IMR-90 (cell line): ENCODE measurements at regions not wholly inside any gene's neighbourhood (a gene's known extent, or its start where the extent isn't known, plus 50 kb on each side); places are given as distances from the start of the nearest gene placed in this dataset.

Source experiments
- ATAC-seq: fragments of 200-7000 bp; cut with Tn5 transposase; 2 replicates; pipeline ENCODE4 v1.9.1; 2020; ENCODE audit warnings: low read depth, mild to moderate bottlenecking, moderate library complexity
- BruUV-seq: library from RNA; stranded (reverse); fragments of 400-500 nt; replicated peaks from 2 replicates; lab custom pipeline; 2021; lab: Mats Ljungman, UMichigan
- CTCF ChIA-PET: fragments of 300-600 bp; formaldehyde crosslinking; extraction: SDS; loops from one replicate; lab custom pipeline; 2021; ENCODE audit warnings: antibody characterized with exemption; lab: Yijun Ruan, JAX
- POLR2A ChIA-PET: fragments of 300-600 bp; sonication (Branson Sonifier 250); formaldehyde crosslinking; loops from one replicate; lab custom pipeline; 2022; ENCODE audit warnings: antibody characterized with exemption; ENCODE audit not compliant: unreplicated experiment; lab: Charles Lee
- DNase-seq: peaks from one replicate; pipeline ENCODE4 v3.0.0; 2013
- H2AFZ ChIP-seq: replicated peaks from 2 replicates; pipeline ENCODE3; 2013; ENCODE audit warnings: low read length, mild to moderate bottlenecking; ENCODE audit not compliant: poor library complexity
- H2AK5ac ChIP-seq: 2 replicates; pipeline ENCODE4 v1.6.1; 2013; ENCODE audit warnings: low read depth, low read length, inconsistent platforms
- H2AK9ac ChIP-seq: replicated peaks from 2 replicates; pipeline ENCODE3; 2013; ENCODE audit warnings: mild to moderate bottlenecking, low read depth, low read length, moderate library complexity; ENCODE audit not compliant: poor library complexity
- H2BK120ac ChIP-seq: 2 replicates; pipeline ENCODE4 v1.6.1; 2013; ENCODE audit warnings: low read depth, low read length, inconsistent platforms
- H2BK15ac ChIP-seq: 3 replicates; pipeline ENCODE4 v1.6.1; 2013; ENCODE audit warnings: low read depth, low read length, inconsistent platforms
- H2BK20ac ChIP-seq: 2 replicates; pipeline ENCODE4 v1.6.1; 2013; ENCODE audit warnings: low read depth, mild to moderate bottlenecking, inconsistent platforms, low read length, moderate library complexity
- H2BK5ac ChIP-seq: 2 replicates; pipeline ENCODE4 v1.6.1; 2013; ENCODE audit warnings: mild to moderate bottlenecking, low read depth, low read length, inconsistent platforms; ENCODE audit not compliant: poor library complexity, severe bottlenecking
- H3K14ac ChIP-seq: replicated peaks from 2 replicates; pipeline ENCODE4 v1.6.1; 2013; ENCODE audit warnings: low read depth, low read length, inconsistent platforms
- H3K18ac ChIP-seq: 2 replicates; pipeline ENCODE4 v1.6.1; 2013; ENCODE audit warnings: low read depth, low read length, control low read depth
- H3K23ac ChIP-seq: 2 replicates; pipeline ENCODE4 v1.6.1; 2013; ENCODE audit warnings: low read depth, low read length, inconsistent platforms
- H3K27ac ChIP-seq: 2 replicates; pipeline ENCODE4 v1.5.1; 2013; ENCODE audit warnings: mild to moderate bottlenecking, control low read depth, low read length; ENCODE audit not compliant: insufficient read depth
- H3K27me3 ChIP-seq: 2 replicates; pipeline ENCODE4 v1.6.1; 2013; ENCODE audit warnings: low read length; ENCODE audit not compliant: control insufficient read depth, insufficient read depth
- H3K36me3 ChIP-seq: 2 replicates; pipeline ENCODE4 v1.6.1; 2013; ENCODE audit warnings: low read length, mixed read lengths; ENCODE audit not compliant: control insufficient read depth, insufficient read depth
- H3K4ac ChIP-seq: 2 replicates; pipeline ENCODE4 v1.6.1; 2013; ENCODE audit warnings: low read depth, low read length, inconsistent platforms
- H3K4me1 ChIP-seq: 2 replicates; pipeline ENCODE4 v1.6.1; 2013; ENCODE audit warnings: low read length, mixed read lengths; ENCODE audit not compliant: control insufficient read depth, insufficient read depth
- H3K4me2 ChIP-seq: 2 replicates; pipeline ENCODE4 v1.6.1; 2013; ENCODE audit warnings: low read depth, mild to moderate bottlenecking, control low read depth, low read length, moderate library complexity
- H3K4me3 ChIP-seq: 2 replicates; pipeline ENCODE4 v1.5.1; 2013; ENCODE audit warnings: low read depth, mild to moderate bottlenecking, control low read depth, low read length, moderate library complexity; ENCODE audit not compliant: insufficient read depth
- H3K56ac ChIP-seq: 2 replicates; pipeline ENCODE4 v1.6.1; 2013; ENCODE audit warnings: low read length, inconsistent platforms; ENCODE audit not compliant: insufficient read depth; ENCODE audit errors: extremely low read depth
- H3K79me1 ChIP-seq, 2 experiments: 2 replicates each; pipeline ENCODE4 v1.6.1; 2013; ENCODE audit warnings: low read length in 2 of 2, inconsistent platforms in 1 of 2, low read depth in 1 of 2
- H3K9ac ChIP-seq: 2 replicates; pipeline ENCODE4 v1.6.1; 2013; ENCODE audit warnings: low read depth, low read length, control low read depth
- H3K9me1 ChIP-seq: 2 replicates; pipeline ENCODE4 v1.6.1; 2013; ENCODE audit warnings: low read length, inconsistent platforms; ENCODE audit not compliant: insufficient read depth
- H3K9me3 ChIP-seq: 2 replicates; pipeline ENCODE4 v1.6.1; 2013; ENCODE audit warnings: low read length; ENCODE audit not compliant: control insufficient read depth, insufficient read depth
- H4K20me1 ChIP-seq: 2 replicates; pipeline ENCODE4 v1.6.1; 2013; ENCODE audit warnings: low read length, inconsistent platforms; ENCODE audit not compliant: insufficient read depth
- H4K5ac ChIP-seq: 2 replicates; pipeline ENCODE4 v1.6.1; 2013; ENCODE audit warnings: mild to moderate bottlenecking, low read depth, low read length, control low read depth
- H4K8ac ChIP-seq, 2 experiments: 2 replicates each; pipeline ENCODE4 v1.6.1; 2013; ENCODE audit warnings: low read depth in 2 of 2, low read length in 2 of 2, control low read depth in 1 of 2, inconsistent platforms in 1 of 2
- H4K91ac ChIP-seq: 2 replicates; pipeline ENCODE4 v1.6.1; 2013; ENCODE audit warnings: low read depth, low read length, inconsistent platforms; ENCODE audit not compliant: insufficient read depth
- CEBPB ChIP-seq: IDR thresholded peaks from 2 replicates; pipeline ENCODE4 v1.6.1; 2012; ENCODE audit warnings: low read depth, low read length, improper control_type of control experiment
- ELK1 ChIP-seq: fragments of 150-350 bp; IDR thresholded peaks from 2 replicates; pipeline ENCODE4 v1.6.1; 2016; ENCODE audit warnings: low read depth, mild to moderate bottlenecking, low read length, moderate library complexity, borderline replicate concordance
- FOS ChIP-seq: fragments of 150-350 bp; IDR thresholded peaks from 2 replicates; pipeline ENCODE4 v1.6.1; 2016; ENCODE audit warnings: low read depth, low read length
- MAFK ChIP-seq: IDR thresholded peaks from 2 replicates; pipeline ENCODE4 v1.6.1; 2012; ENCODE audit warnings: low read depth, low read length, improper control_type of control experiment
- MAZ ChIP-seq: IDR thresholded peaks from 2 replicates; pipeline ENCODE4 v1.6.1; 2012; ENCODE audit warnings: low read depth, mild to moderate bottlenecking, low read length, improper control_type of control experiment, moderate library complexity, borderline replicate concordance
- MXI1 ChIP-seq: IDR thresholded peaks from 2 replicates; pipeline ENCODE4 v1.6.1; 2012; ENCODE audit warnings: low read depth, mild to moderate bottlenecking, low read length, moderate library complexity, borderline replicate concordance
- POLR2A ChIP-seq: IDR thresholded peaks from 2 replicates; pipeline ENCODE4 v1.6.1; 2012; ENCODE audit warnings: mild to moderate bottlenecking, low read depth, low read length
- RAD21 ChIP-seq: IDR thresholded peaks from 2 replicates; pipeline ENCODE4 v1.6.1; 2012; ENCODE audit warnings: low read length, improper control_type of control experiment
- USF2 ChIP-seq: fragments of 150-350 bp; IDR thresholded peaks from 2 replicates; pipeline ENCODE4 v1.6.1; 2017; ENCODE audit warnings: mild to moderate bottlenecking, antibody characterized with exemption, low read length, low read depth
- WGBS, 2 experiments: methylation state at CpG; one replicate each; pipeline versions ENCODE4 v1.1.5 to v1.1.7; 2013; ENCODE audit warnings: missing lambda C conversion rate in 2 of 2; ENCODE audit not compliant: insufficient read length in 1 of 2; ENCODE audit errors: extremely low coverage in 2 of 2; 5-methylcytosine and 5-hydroxymethylcytosine counted together
- dilution Hi-C: fragments of 300-500 bp; cut with HindIII; formaldehyde crosslinking; loops from one replicate; pipeline ENCODE4 v1.14.3; 2018; ENCODE audit warnings: low sequenced_read_pairs; ENCODE audit not compliant: unreplicated experiment
- in situ Hi-C: fragments of 300-500 bp; cut with MboI; formaldehyde crosslinking; loops from 3 replicates; pipeline ENCODE4 v1.14.3; 2019; ENCODE audit warnings: low sequenced_read_pairs, inconsistent platforms, mixed read lengths
- intact Hi-C: fragments of 100-400 bp; cut with micrococcal nuclease; formaldehyde crosslinking; loops from 2 replicates; pipeline ENCODE4 v1.10.0; 2022
- TF ChIP-seq, protein P1 (sequence below): conservative IDR thresholded peaks from 2 replicates; pipeline ENCODE4 v1.5.1; 2012; ENCODE audit warnings: mild to moderate bottlenecking, low read depth, low read length, improper control_type of control experiment

DNA sequence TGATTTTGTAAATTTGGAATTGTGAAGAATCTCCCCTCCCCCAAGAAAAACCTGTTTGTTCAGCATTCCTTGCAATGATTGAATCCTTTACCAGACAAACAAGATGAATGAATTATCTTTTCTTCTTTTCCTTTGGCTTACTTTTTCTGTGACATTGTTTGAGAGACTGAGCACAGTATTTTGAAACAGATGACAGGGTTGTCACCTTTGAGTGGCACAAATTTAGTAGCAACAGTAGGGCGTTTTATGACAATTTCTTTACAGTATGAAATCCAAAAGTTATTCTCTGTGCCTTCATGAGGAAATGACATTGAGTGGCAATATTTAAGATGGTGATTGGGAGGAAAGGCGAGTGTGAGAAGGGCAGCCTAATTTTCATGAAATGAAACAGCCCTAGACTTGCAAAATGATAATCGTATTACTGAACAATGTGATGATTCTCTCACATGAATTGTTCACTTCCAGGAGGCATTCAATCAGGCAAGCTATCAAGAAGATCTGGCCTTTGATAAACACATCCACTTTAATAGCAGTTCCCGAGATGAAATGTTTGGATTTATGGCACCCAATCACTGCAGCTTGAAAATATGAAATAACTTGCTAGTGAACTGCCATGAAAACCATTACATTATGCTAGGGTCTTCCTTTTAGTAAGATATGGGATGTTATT, 68.6 kb upstream of the SCEL start:
- DNase-seq (no peak), ATAC-seq (no peak)
- no peaks in the 10 kb centered on the region for H3K79me1 ChIP-seq
- no peak for TF ChIP-seq CEBPB
- TF ChIP-seq POLR2A: no peak
- TF ChIP-seq ELK1: no peak
- TF ChIP-seq, protein P1, sequence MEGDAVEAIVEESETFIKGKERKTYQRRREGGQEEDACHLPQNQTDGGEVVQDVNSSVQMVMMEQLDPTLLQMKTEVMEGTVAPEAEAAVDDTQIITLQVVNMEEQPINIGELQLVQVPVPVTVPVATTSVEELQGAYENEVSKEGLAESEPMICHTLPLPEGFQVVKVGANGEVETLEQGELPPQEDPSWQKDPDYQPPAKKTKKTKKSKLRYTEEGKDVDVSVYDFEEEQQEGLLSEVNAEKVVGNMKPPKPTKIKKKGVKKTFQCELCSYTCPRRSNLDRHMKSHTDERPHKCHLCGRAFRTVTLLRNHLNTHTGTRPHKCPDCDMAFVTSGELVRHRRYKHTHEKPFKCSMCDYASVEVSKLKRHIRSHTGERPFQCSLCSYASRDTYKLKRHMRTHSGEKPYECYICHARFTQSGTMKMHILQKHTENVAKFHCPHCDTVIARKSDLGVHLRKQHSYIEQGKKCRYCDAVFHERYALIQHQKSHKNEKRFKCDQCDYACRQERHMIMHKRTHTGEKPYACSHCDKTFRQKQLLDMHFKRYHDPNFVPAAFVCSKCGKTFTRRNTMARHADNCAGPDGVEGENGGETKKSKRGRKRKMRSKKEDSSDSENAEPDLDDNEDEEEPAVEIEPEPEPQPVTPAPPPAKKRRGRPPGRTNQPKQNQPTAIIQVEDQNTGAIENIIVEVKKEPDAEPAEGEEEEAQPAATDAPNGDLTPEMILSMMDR: no peak
- TF ChIP-seq FOS: no peak
- no peak for TF ChIP-seq RAD21
- TF ChIP-seq MAFK: no peak
- no peak for TF ChIP-seq MXI1
- TF ChIP-seq MAZ: no peak
- TF ChIP-seq USF2: no peak
- no peaks in the 10 kb centered on the region; the same call in 1 of the 2 replicates for H3K27me3 ChIP-seq
- no peaks in the 10 kb centered on the region for H3K36me3 ChIP-seq
- no peak overlapping the region for H3K4me2 ChIP-seq
- no TSS peak for BruUV-seq
- H3K4ac ChIP-seq: no peak overlapping the region
- no peak overlapping the region for H3K18ac ChIP-seq
- H3K27ac ChIP-seq: no peak overlapping the region
- H3K23ac ChIP-seq: no peak overlapping the region
- H4K5ac ChIP-seq: no peak overlapping the region
- ChIA-PET POLR2A (no interaction called here), CTCF (no interaction called here)
- H3K14ac ChIP-seq: no peak overlapping the region
- H2BK20ac ChIP-seq: no peak overlapping the region
- no peak overlapping the region for H3K56ac ChIP-seq
- H3K9me3 ChIP-seq: no peaks in the 10 kb centered on the region
- intact Hi-C loops (no loop called here), in situ Hi-C loops (no loop called here), dilution Hi-C loops (no loop called here)
- H2BK15ac ChIP-seq: no peak overlapping the region
- H3K9me1 ChIP-seq: no peaks in the 10 kb centered on the region
- no peak overlapping the region for H4K8ac ChIP-seq
- H2AFZ ChIP-seq: no peak overlapping the region
- no peak overlapping the region for H2BK5ac ChIP-seq
- no peak overlapping the region for H2AK5ac ChIP-seq
- no peak overlapping the region for H2BK120ac ChIP-seq
- H3K9ac ChIP-seq: no peak overlapping the region
- WGBS, 2 experiments: no CpG with 5 or more reads among the region's 4 CpGs
- H4K20me1 ChIP-seq: no peaks in the 10 kb centered on the region
- no peak overlapping the region for H4K91ac ChIP-seq
- H3K4me1 ChIP-seq: no peaks in the 10 kb centered on the region
- H2AK9ac ChIP-seq: no peak overlapping the region
- H3K4me3 ChIP-seq: no peak overlapping the region
